ENCODE measurements at regions not wholly inside any gene's neighbourhood (a gene's known extent, or its start where the extent isn't known, plus 50 kb on each side); places are given as distances from the start of the nearest gene placed in this dataset.

GRCh38 chr1:56331892-56332567 is 247.3 kb downstream of the PLPP3 start (continued):
- TF ChIP-seq ZNF574 (CRISPR knock-in tag; IDR thresholded peaks at IDR 0.05) (peak; percentile 37; the same call in 1 of the 2 replicates), MTF1 (CRISPR knock-in tag; IDR thresholded peaks at IDR 0.05) (no peak), NCOA1 (CRISPR knock-in tag; IDR thresholded peaks at IDR 0.05) (no peak), TEF (CRISPR knock-in tag; IDR thresholded peaks at IDR 0.05) (no peak), ZBTB14 (CRISPR knock-in tag; IDR thresholded peaks at IDR 0.05) (no peak), SNAPC4 (CRISPR knock-in tag; IDR thresholded peaks at IDR 0.05) (no peak), HBP1 (CRISPR knock-in tag; IDR thresholded peaks at IDR 0.05; ENCODE audit: low read depth) (no peak), ZBTB7A (CRISPR knock-in tag; IDR thresholded peaks at IDR 0.05) (peak; percentile 36; the same call in 1 of the 2 replicates), ZFP41 (CRISPR knock-in tag; IDR thresholded peaks at IDR 0.05; ENCODE audit: borderline replicate concordance) (no peak), ARID4A (CRISPR knock-in tag; IDR thresholded peaks at IDR 0.05; ENCODE audit: borderline replicate concordance) (peak; percentile 50; the same call in 1 of the 2 replicates), ATF4 (CRISPR knock-in tag; IDR thresholded peaks at IDR 0.05) (no peak)
